SK-N-SH (cell line): ENCODE measurements at regions not wholly inside any gene's neighbourhood (a gene's known extent, or its start where the extent isn't known, plus 50 kb on each side); places are given as distances from the start of the nearest gene placed in this dataset.

Source experiments
- CTCF ChIA-PET: fragments of 300-600, 350-600 bp; formaldehyde crosslinking; extraction: SDS; loops from one replicate; lab custom pipeline; 2021; lab: Yijun Ruan, JAX
- POLR2A ChIA-PET: fragments of 350-600 bp; sonication (Branson Sonifier 250); formaldehyde crosslinking; extraction: SDS; loops from one replicate; lab custom pipeline; 2020; ENCODE audit warnings: antibody characterized with exemption, inconsistent platforms; lab: Yijun Ruan, JAX
- DNase-seq: peaks from one replicate; pipeline ENCODE4 v3.0.0; 2012
- H2AFZ ChIP-seq: fragments of 200-600 bp; sonication (generic); 2 replicates; pipeline ENCODE4 v1.8.1; 2016; ENCODE audit warnings: antibody characterized with exemption, mild to moderate bottlenecking, low read depth
- H3F3A ChIP-seq: fragments of 200-600 bp; sonication (generic); replicated peaks from 2 replicates; pipeline ENCODE3; 2016; ENCODE audit warnings: antibody characterized with exemption, mild to moderate bottlenecking; ENCODE audit not compliant: insufficient read depth
- H3K27ac ChIP-seq, 2 experiments: fragments of 200-500 bp in 1 of 2; fragments of 200-600 bp in 1 of 2; sonication (Bioruptor generic) in 1 of 2; sonication (generic), shearing (Covaris generic) in 1 of 2; 2 replicates each; pipeline versions ENCODE4 v1.5.1 to v1.6.1; 2014 to 2016; ENCODE audit warnings: low read depth in 2 of 2, inconsistent platforms in 1 of 2, low read length in 1 of 2, mild to moderate bottlenecking in 1 of 2, mixed read lengths in 1 of 2
- H3K27me3 ChIP-seq: fragments of 200-600 bp; sonication (generic), shearing (Covaris generic); 2 replicates; pipeline ENCODE4 v1.6.1; 2016; ENCODE audit warnings: mixed run types; ENCODE audit not compliant: insufficient read depth
- H3K36me3 ChIP-seq, 2 experiments: fragments of 200-500 bp in 1 of 2; fragments of 200-600 bp in 1 of 2; sonication (Bioruptor generic) in 1 of 2; sonication (generic) in 1 of 2; replicated peaks in 1 of 2; 2 replicates each; pipeline versions ENCODE3 to v1.5.1; 2014 to 2016; ENCODE audit warnings: low read length in 1 of 2, mild to moderate bottlenecking in 1 of 2; ENCODE audit not compliant: insufficient read depth in 2 of 2, control insufficient read depth in 1 of 2
- H3K4me1 ChIP-seq, 2 experiments: fragments of 200-500 bp in 1 of 2; fragments of 200-600 bp in 1 of 2; sonication (Bioruptor generic) in 1 of 2; sonication (generic), shearing (Covaris generic) in 1 of 2; 2 replicates each; pipeline versions ENCODE4 v1.5.1 to v1.6.1; 2014 to 2016; ENCODE audit warnings: low read depth in 1 of 2, low read length in 1 of 2, mixed run types in 1 of 2; ENCODE audit not compliant: insufficient read depth in 2 of 2, control insufficient read depth in 1 of 2
- H3K4me2 ChIP-seq: fragments of 200-600 bp; sonication (generic), shearing (Covaris generic); 2 replicates; pipeline ENCODE4 v1.6.1; 2017; ENCODE audit warnings: mixed run types
- H3K4me3 ChIP-seq, 2 experiments: fragments of 200-500 bp in 1 of 2; fragments of 200-600 bp in 1 of 2; sonication (Bioruptor generic) in 1 of 2; sonication (generic), shearing (Covaris generic) in 1 of 2; 2 replicates each; pipeline versions ENCODE4 v1.5.1 to v1.8.1; 2014 to 2016; ENCODE audit warnings: low read depth in 2 of 2, inconsistent platforms in 1 of 2, low read length in 1 of 2, mild to moderate bottlenecking in 1 of 2, mixed read lengths in 1 of 2, moderate library complexity in 1 of 2
- H3K79me2 ChIP-seq: fragments of 200-600 bp; sonication (generic); 2 replicates; pipeline ENCODE4 v1.8.1; 2017; ENCODE audit warnings: mild to moderate bottlenecking; ENCODE audit not compliant: insufficient read depth
- H3K9ac ChIP-seq: fragments of 200-600 bp; sonication (generic); 2 replicates; pipeline ENCODE4 v1.6.1; 2017; ENCODE audit warnings: mixed run types
- H3K9me2 ChIP-seq: fragments of 200-600 bp; sonication (generic); 2 replicates; pipeline ENCODE4 v1.6.1; 2017; ENCODE audit warnings: mixed run types
- H3K9me3 ChIP-seq: fragments of 200-600 bp; sonication (generic); 2 replicates; pipeline ENCODE4 v1.6.1; 2017; ENCODE audit warnings: mixed run types, mild to moderate bottlenecking, moderate library complexity
- H4K20me1 ChIP-seq: fragments of 200-600 bp; sonication (generic); 2 replicates; pipeline ENCODE4 v1.6.1; 2017; ENCODE audit warnings: mild to moderate bottlenecking, mixed run types; ENCODE audit not compliant: insufficient read depth
- ELF1 ChIP-seq: IDR thresholded peaks from 2 replicates; pipeline ENCODE4 v1.4.0; 2012
- EP300 ChIP-seq, 2 experiments: IDR thresholded peaks; 2 replicates each; pipeline versions ENCODE4 v1.4.0 to v1.6.1; 2012; ENCODE audit warnings: borderline replicate concordance in 1 of 2, low read depth in 1 of 2, low read length in 1 of 2
- EZH2phosphoT487 ChIP-seq: fragments of 200-600 bp; sonication (generic); IDR thresholded peaks from 2 replicates; pipeline ENCODE4 v1.6.1; 2017; ENCODE audit warnings: low read depth, mixed run types, mild to moderate bottlenecking, antibody characterized with exemption, moderate library complexity, borderline replicate concordance
- GABPA ChIP-seq: IDR thresholded peaks from 2 replicates; pipeline ENCODE4 v1.4.0; 2012; ENCODE audit warnings: low read depth, mild to moderate bottlenecking
- IRF3 ChIP-seq: fragments of 150-350 bp; IDR thresholded peaks from 2 replicates; pipeline ENCODE4 v1.6.1; 2016; ENCODE audit warnings: mild to moderate bottlenecking, low read depth, low read length
- JUND ChIP-seq: IDR thresholded peaks from 2 replicates; pipeline ENCODE4 v1.4.0; 2012
- MEF2A ChIP-seq: IDR thresholded peaks from 2 replicates; pipeline ENCODE4 v1.4.0; 2012; ENCODE audit warnings: low read depth, borderline replicate concordance
- MXI1 ChIP-seq: IDR thresholded peaks from 2 replicates; pipeline ENCODE4 v1.6.1; 2012; ENCODE audit warnings: mild to moderate bottlenecking, low read depth, low read length, improper control_type of control experiment
- NRF1 ChIP-seq: IDR thresholded peaks from 2 replicates; pipeline ENCODE4 v1.6.1; 2012; ENCODE audit warnings: low read depth, mild to moderate bottlenecking, low read length
- RAD21 ChIP-seq: IDR thresholded peaks from 2 replicates; pipeline ENCODE4 v1.6.1; 2012; ENCODE audit warnings: mild to moderate bottlenecking, low read length
- RCOR1 ChIP-seq: fragments of 150-350 bp; IDR thresholded peaks from 2 replicates; pipeline ENCODE4 v1.6.1; 2017; ENCODE audit warnings: antibody characterized with exemption, low read length
- RFX5 ChIP-seq: IDR thresholded peaks from 2 replicates; pipeline ENCODE4 v1.6.1; 2012; ENCODE audit warnings: mild to moderate bottlenecking, improper control_type of control experiment, low read length
- SIN3A ChIP-seq: IDR thresholded peaks from 2 replicates; pipeline ENCODE4 v1.6.1; 2012; ENCODE audit warnings: low read depth, mild to moderate bottlenecking, low read length, moderate library complexity, borderline replicate concordance
- TCF12 ChIP-seq: IDR thresholded peaks from 2 replicates; pipeline ENCODE4 v1.4.0; 2012
- TEAD4 ChIP-seq: IDR thresholded peaks from 2 replicates; pipeline ENCODE4 v1.4.0; 2012; ENCODE audit warnings: mild to moderate bottlenecking, borderline replicate concordance; ENCODE audit not compliant: insufficient read depth
- ZBTB33 ChIP-seq: IDR thresholded peaks from 2 replicates; pipeline ENCODE4 v1.4.0; 2012; ENCODE audit warnings: low read depth, borderline replicate concordance
- WGBS: methylation state at CpG from one replicate; pipeline ENCODE4 v1.1.6; 2017; ENCODE audit warnings: low lambda C conversion rate; 5-methylcytosine and 5-hydroxymethylcytosine counted together
- TF ChIP-seq, protein P1 (sequence below): fragments of 150-350 bp; IDR thresholded peaks from 2 replicates; pipeline ENCODE4 v1.6.1; 2017; ENCODE audit warnings: antibody characterized with exemption, low read length, low read depth, borderline replicate concordance

DNA sequence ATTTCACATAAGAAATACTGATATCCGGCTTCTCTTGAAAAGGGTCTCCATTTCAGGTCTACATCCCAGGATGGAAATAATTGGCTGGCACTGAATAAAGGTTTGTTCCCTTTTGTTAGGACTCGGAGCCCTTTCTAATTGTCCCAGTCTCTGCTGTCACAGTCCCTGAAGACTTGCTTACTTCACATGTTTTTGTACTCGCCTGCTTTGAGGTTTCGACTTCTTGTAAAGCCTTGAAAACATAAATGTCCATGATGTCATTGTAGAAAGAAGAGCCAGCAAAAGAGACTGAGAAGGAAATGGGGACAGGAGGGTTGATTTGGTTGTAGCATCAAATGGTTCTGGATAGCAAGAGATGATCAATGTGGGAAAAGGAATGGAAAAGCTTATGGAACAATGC lies 963.4 kb upstream of the SEMA6D start:
- H3K27ac ChIP-seq, result no peak overlapping the region
- TF ChIP-seq ELF1, result no peak
- TF ChIP-seq SIN3A, result no peak
- TF ChIP-seq EZH2phosphoT487, result no peak
- TF ChIP-seq GABPA, result no peak
- TF ChIP-seq MXI1, result no peak
- no peak for TF ChIP-seq TEAD4
- no peak for TF ChIP-seq RFX5
- TF ChIP-seq, protein P1, sequence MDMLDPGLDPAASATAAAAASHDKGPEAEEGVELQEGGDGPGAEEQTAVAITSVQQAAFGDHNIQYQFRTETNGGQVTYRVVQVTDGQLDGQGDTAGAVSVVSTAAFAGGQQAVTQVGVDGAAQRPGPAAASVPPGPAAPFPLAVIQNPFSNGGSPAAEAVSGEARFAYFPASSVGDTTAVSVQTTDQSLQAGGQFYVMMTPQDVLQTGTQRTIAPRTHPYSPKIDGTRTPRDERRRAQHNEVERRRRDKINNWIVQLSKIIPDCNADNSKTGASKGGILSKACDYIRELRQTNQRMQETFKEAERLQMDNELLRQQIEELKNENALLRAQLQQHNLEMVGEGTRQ, result no peak
- no peak for TF ChIP-seq TCF12
- TF ChIP-seq MEF2A, result no peak
- no peak for TF ChIP-seq ZBTB33
- TF ChIP-seq NRF1, result no peak
- no peak for TF ChIP-seq RCOR1
- TF ChIP-seq IRF3, result no peak
- TF ChIP-seq JUND, result no peak
- TF ChIP-seq EP300 (IDR thresholded peaks at IDR 0.05; ENCODE audit: borderline replicate concordance in 1 of 2, low read depth in 1 of 2, low read length in 1 of 2), result no peak
- TF ChIP-seq RAD21, result no peak
- TF ChIP-seq, all 33 proteins: peak for 0
- no peaks in the 10 kb centered on the region for H4K20me1 ChIP-seq
- no peak overlapping the region for H3K4me2 ChIP-seq
- no peaks in the 10 kb centered on the region for H3K79me2 ChIP-seq
- H3K4me1 ChIP-seq, result no peaks in the 10 kb centered on the region
- no peak overlapping the region for H3K4me3 ChIP-seq
- no peak for DNase-seq
- H3K9me3 ChIP-seq, result peaks cover 5% of the 10 kb centered on the region
- H3K9ac ChIP-seq, result no peak overlapping the region
- 51% methylated on average over 4 of the region's 4 CpGs for WGBS
- no peaks in the 10 kb centered on the region for H3F3A ChIP-seq
- CTCF ChIA-PET, result no interaction called here
- POLR2A ChIA-PET, result no interaction called here
- no peaks in the 10 kb centered on the region for H3K9me2 ChIP-seq
- H2AFZ ChIP-seq, result no peak overlapping the region
- no peaks in the 10 kb centered on the region for H3K27me3 ChIP-seq
- no peaks in the 10 kb centered on the region for H3K36me3 ChIP-seq

- Histone ChIP-seq H3K4me2 (no peak overlapping the region), H3K79me2 (no peaks in the 10 kb centered on the region), H2AFZ (no peak overlapping the region), H3K4me1 (no peaks in the 10 kb centered on the region), H3K9me2 (no peaks in the 10 kb centered on the region), H3F3A (no peaks in the 10 kb centered on the region), H3K9me3 (peaks cover 8% of the 10 kb centered on the region; the same call in 1 of the 2 replicates), H3K9ac (no peak overlapping the region), H3K36me3 (no peaks in the 10 kb centered on the region), H3K27ac (no peak overlapping the region), H3K4me3 (no peak overlapping the region), H4K20me1 (no peaks in the 10 kb centered on the region)
- ChIA-PET POLR2A (no interaction called here), CTCF (no interaction called here)
- no peak for DNase-seq
- WGBS, result 80% methylated on average over 1 of the region's 1 CpG
- TF ChIP-seq TEAD4, result no peak
- TF ChIP-seq, all 33 proteins: peak for 0
- no peaks in the 10 kb centered on the region for H3K27me3 ChIP-seq
These were observed 954.2 kb upstream of the SEMA6D start for GRCh38 chr15:46763091-46763490.
